OCI-LY7 (cell line): ENCODE measurements at regions not wholly inside any gene's neighbourhood (a gene's known extent, or its start where the extent isn't known, plus 50 kb on each side); places are given as distances from the start of the nearest gene placed in this dataset.

Experiments
- BruUV-seq: library from RNA; stranded (reverse); fragments of 400-500 nt; replicated peaks from 2 replicates; lab custom pipeline; 2021; lab: Mats Ljungman, UMichigan
- CTCF ChIA-PET: fragments of 300-600 bp; sonication (Branson Sonifier 250); formaldehyde crosslinking; loops from one replicate; lab custom pipeline; 2022; ENCODE audit warnings: antibody characterized with exemption; ENCODE audit not compliant: unreplicated experiment; lab: Charles Lee
- POLR2A ChIA-PET: fragments of 300-600 bp; sonication (Branson Sonifier 250); formaldehyde crosslinking; loops from one replicate; lab custom pipeline; 2022; ENCODE audit warnings: antibody characterized with exemption; lab: Charles Lee
- DNase-seq: peaks from one replicate; pipeline ENCODE4 v3.0.0-alpha.2; 2015; ENCODE audit warnings: low spot score
- H2AFZ ChIP-seq: fragments of 200-600 bp; sonication (generic), shearing (Covaris generic); 2 replicates; pipeline ENCODE4 v1.6.1; 2014; ENCODE audit warnings: mild to moderate bottlenecking, antibody characterized with exemption, low read length, moderate library complexity
- H3K27ac ChIP-seq: fragments of 200-600 bp; sonication (generic); 2 replicates; pipeline ENCODE4 v1.5.1; 2014; ENCODE audit warnings: mixed run types, low read depth, mild to moderate bottlenecking, moderate library complexity, low read length, inconsistent platforms; ENCODE audit not compliant: poor library complexity, severe bottlenecking
- H3K36me3 ChIP-seq: fragments of 200-600 bp; sonication (generic); 2 replicates; pipeline ENCODE4 v1.6.1; 2014; ENCODE audit warnings: mild to moderate bottlenecking, antibody characterized with exemption, low read length, moderate library complexity, mixed read lengths; ENCODE audit not compliant: insufficient read depth
- H3K4me1 ChIP-seq: fragments of 200-600 bp; sonication (generic); 2 replicates; pipeline ENCODE4 v1.5.1; 2014; ENCODE audit warnings: mild to moderate bottlenecking, low read length; ENCODE audit not compliant: insufficient read depth, poor library complexity, severe bottlenecking
- H3K4me2 ChIP-seq: fragments of 200-600 bp; sonication (generic); 2 replicates; pipeline ENCODE4 v1.6.1; 2014; ENCODE audit warnings: mild to moderate bottlenecking, low read length
- H3K4me3 ChIP-seq: fragments of 200-600 bp; sonication (generic); 2 replicates; pipeline ENCODE4 v1.5.1; 2014; ENCODE audit warnings: mild to moderate bottlenecking, low read depth, low read length; ENCODE audit not compliant: poor library complexity, severe bottlenecking
- H3K79me2 ChIP-seq: fragments of 200-600 bp; sonication (generic); 2 replicates; pipeline ENCODE4 v1.6.1; 2016; ENCODE audit warnings: low read depth, mild to moderate bottlenecking, low read length, moderate library complexity, mixed read lengths; ENCODE audit not compliant: insufficient read depth
- H3K9me2 ChIP-seq: fragments of 200-600 bp; sonication (generic); 2 replicates; pipeline ENCODE4 v1.6.1; 2016; ENCODE audit warnings: mild to moderate bottlenecking, low read length, mixed read lengths; ENCODE audit not compliant: insufficient read depth
- H3K9me3 ChIP-seq: fragments of 200-600 bp; sonication (generic); 2 replicates; pipeline ENCODE4 v1.6.1; 2014; ENCODE audit warnings: mild to moderate bottlenecking, mixed run types, low read length, mixed read lengths
- H4K20me1 ChIP-seq: fragments of 200-600 bp; sonication (generic); 2 replicates; pipeline ENCODE4 v1.6.1; 2014; ENCODE audit warnings: mild to moderate bottlenecking, antibody characterized with exemption, low read length, moderate library complexity, mixed read lengths; ENCODE audit not compliant: insufficient read depth
- EZH2phosphoT487 ChIP-seq: fragments of 200-600 bp; sonication (generic); IDR thresholded peaks from 2 replicates; pipeline ENCODE4 v1.6.1; 2018; ENCODE audit warnings: low read depth, borderline replicate concordance, mild to moderate bottlenecking, mixed run types, antibody characterized with exemption, low read length, moderate library complexity, mixed read lengths
- intact Hi-C: fragments of 100-400 bp; cut with micrococcal nuclease; formaldehyde crosslinking; loops from one replicate; pipeline ENCODE4 v1.10.0; 2022; ENCODE audit not compliant: unreplicated experiment
- TF ChIP-seq, protein P1 (sequence below): fragments of 200-600 bp; sonication (generic); conservative IDR thresholded peaks from 2 replicates; pipeline ENCODE4 v1.5.1; 2014; ENCODE audit warnings: mild to moderate bottlenecking, antibody characterized with exemption, low read length, moderate library complexity, mixed read lengths

DNA sequence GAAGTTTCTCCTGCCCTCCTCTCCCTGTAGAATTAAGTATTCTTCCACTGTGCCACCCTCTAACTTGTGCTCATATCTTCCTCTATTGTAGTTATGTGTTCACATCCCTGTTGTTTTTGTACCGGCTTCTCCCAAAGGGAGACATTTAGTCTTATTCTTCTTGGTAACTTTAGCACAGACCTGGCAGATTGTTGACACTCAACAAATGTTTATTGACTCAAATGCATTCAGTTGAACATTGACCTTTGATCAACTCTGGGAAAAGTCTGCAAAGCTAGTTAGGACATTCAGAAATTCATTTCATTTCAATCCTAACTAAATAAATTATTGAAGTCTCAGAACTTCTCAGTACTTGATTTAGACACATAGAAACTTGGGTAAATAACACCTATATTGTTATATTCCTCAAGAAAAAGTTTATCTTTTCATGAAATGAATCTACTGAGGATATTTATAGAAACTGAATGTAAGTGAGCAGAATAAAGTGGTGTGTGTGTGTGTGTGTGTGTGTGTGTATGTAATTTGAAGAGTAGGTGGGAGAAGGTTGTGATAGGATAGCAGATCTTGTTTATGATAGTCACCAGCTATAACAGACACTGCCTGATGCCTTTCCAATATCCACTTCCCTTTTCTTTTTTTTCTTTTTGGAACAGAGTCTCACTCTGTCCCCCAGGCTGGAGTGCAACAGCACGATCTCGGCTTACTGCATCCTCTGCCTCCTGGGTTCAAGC, 872.4 kb upstream of the CXADR start:
- no TSS peak for BruUV-seq
- TF ChIP-seq, protein P1, sequence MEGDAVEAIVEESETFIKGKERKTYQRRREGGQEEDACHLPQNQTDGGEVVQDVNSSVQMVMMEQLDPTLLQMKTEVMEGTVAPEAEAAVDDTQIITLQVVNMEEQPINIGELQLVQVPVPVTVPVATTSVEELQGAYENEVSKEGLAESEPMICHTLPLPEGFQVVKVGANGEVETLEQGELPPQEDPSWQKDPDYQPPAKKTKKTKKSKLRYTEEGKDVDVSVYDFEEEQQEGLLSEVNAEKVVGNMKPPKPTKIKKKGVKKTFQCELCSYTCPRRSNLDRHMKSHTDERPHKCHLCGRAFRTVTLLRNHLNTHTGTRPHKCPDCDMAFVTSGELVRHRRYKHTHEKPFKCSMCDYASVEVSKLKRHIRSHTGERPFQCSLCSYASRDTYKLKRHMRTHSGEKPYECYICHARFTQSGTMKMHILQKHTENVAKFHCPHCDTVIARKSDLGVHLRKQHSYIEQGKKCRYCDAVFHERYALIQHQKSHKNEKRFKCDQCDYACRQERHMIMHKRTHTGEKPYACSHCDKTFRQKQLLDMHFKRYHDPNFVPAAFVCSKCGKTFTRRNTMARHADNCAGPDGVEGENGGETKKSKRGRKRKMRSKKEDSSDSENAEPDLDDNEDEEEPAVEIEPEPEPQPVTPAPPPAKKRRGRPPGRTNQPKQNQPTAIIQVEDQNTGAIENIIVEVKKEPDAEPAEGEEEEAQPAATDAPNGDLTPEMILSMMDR: no peak
- no peak for TF ChIP-seq EZH2phosphoT487
- Histone ChIP-seq H3K9me3 (0 out of 2 replicates have a peak, but pooled peaks cover 5% of the 10 kb centered on the region), H2AFZ (no peak overlapping the region), H3K27ac (no peak overlapping the region), H3K9me2 (no peaks in the 10 kb centered on the region; the same call in 1 of the 2 replicates), H3K36me3 (no peaks in the 10 kb centered on the region), H4K20me1 (no peaks in the 10 kb centered on the region), H3K4me1 (no peaks in the 10 kb centered on the region), H3K79me2 (no peaks in the 10 kb centered on the region), H3K4me2 (no peak overlapping the region), H3K4me3 (no peak overlapping the region)
- no peak for DNase-seq
- CTCF ChIA-PET: no interaction called here
- POLR2A ChIA-PET: no interaction called here
- intact Hi-C loops: no loop called here

DNA sequence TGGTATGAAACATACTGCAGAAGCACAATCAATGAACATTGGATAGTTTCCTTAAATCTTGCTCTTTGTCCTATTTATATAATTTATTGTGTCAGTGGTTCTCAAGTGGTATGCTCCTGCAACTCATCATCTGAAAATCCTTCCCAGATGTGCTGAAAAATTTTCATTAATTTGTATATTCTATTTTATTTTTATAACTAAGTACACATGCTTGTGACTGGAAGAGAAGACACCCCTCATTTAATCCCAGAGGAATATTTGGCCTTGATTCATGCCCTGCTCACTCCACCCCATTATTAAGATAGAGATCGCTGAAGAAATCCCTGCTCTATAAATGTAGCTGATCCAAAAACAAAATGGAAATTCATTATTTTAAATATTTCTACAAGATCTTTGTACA, 870.5 kb upstream of the CXADR start:
- H3K27ac ChIP-seq: no peak overlapping the region
- intact Hi-C loops: no loop called here
- no peak overlapping the region for H3K4me3 ChIP-seq
- H3K36me3 ChIP-seq: no peaks in the 10 kb centered on the region
- BruUV-seq: no TSS peak
- no peak for DNase-seq
- TF ChIP-seq, protein P1: no peak
- TF ChIP-seq EZH2phosphoT487: no peak
- POLR2A ChIA-PET: interaction anchor here (0.5 to 0.6 kb wide), 2 partner anchors 229 to 277 kb away, joined by 3 to 4 read pairs; no protein-coding TSS in a partner anchor
- H3K79me2 ChIP-seq: no peaks in the 10 kb centered on the region
- no peak overlapping the region for H3K4me2 ChIP-seq
- 0 out of 2 replicates have a peak, but pooled peaks cover 11% of the 10 kb centered on the region for H3K9me3 ChIP-seq
- H2AFZ ChIP-seq: no peak overlapping the region
- H4K20me1 ChIP-seq: no peaks in the 10 kb centered on the region
- CTCF ChIA-PET: no interaction called here
- H3K4me1 ChIP-seq: no peaks in the 10 kb centered on the region
- H3K9me2 ChIP-seq: no peaks in the 10 kb centered on the region

DNA sequence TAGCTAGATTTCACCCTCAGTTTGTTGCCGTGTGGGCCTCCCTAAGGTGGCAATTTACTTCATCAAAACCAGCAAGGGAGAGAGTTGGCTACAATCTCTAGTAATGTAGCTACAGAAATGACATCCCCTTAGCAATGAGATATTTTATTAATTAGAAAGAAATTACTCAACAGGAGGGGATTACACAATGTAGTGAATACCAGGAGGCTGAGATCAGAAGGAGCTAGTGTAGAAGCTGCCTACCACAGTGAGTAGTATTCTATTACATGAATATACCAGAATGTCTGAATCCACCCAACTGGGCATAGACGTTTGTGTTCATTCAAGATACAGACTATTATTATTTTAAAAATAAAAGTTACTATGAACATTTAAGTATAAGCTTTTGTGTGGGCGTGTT, 868.2 kb upstream of the CXADR start:
- no peak overlapping the region for H2AFZ ChIP-seq
- H3K79me2 ChIP-seq: no peaks in the 10 kb centered on the region
- intact Hi-C loops: no loop called here
- H4K20me1 ChIP-seq: no peaks in the 10 kb centered on the region
- H3K9me2 ChIP-seq: no peaks in the 10 kb centered on the region
- H3K9me3 ChIP-seq: peaks cover 20% of the 10 kb centered on the region; the same call in 1 of the 2 replicates
- H3K36me3 ChIP-seq: no peaks in the 10 kb centered on the region
- H3K4me3 ChIP-seq: no peak overlapping the region
- TF ChIP-seq EZH2phosphoT487: no peak
- TF ChIP-seq, protein P1: no peak
- no peak overlapping the region for H3K27ac ChIP-seq
- POLR2A ChIA-PET: interaction anchor here (0.7 to 1.0 kb wide), 3 partner anchors 9 to 37 kb away, joined by 3 to 4 read pairs (median 3); no protein-coding TSS in a partner anchor
- CTCF ChIA-PET: no interaction called here
- DNase-seq: no peak
- no TSS peak for BruUV-seq
- H3K4me1 ChIP-seq: no peaks in the 10 kb centered on the region
- no peak overlapping the region for H3K4me2 ChIP-seq
